ENCODE measurements at regions not wholly inside any gene's neighbourhood (a gene's known extent, or its start where the extent isn't known, plus 50 kb on each side); places are given as distances from the start of the nearest gene placed in this dataset.

DNA sequence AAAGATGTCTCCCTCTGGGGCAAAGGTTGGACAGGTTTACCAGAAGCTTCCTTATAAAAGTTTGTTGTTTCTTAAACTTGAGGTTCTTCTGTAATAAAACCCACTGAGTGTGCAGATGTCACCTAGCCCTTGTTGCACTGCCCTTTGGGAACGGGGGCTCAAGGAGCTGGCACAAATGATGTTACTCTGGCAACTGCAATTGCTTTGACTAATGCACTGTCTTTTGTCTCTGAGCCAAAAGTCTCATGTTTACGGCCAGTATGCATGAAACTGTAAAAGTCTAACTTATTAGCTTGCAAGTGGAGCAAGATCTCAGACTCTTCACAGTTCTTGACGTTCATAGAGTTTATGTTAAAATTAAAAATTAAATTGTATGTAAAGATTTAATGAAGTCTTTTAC is 655.7 kb downstream of the EPHA7 start:
- TF ChIP-seq, protein P1, sequence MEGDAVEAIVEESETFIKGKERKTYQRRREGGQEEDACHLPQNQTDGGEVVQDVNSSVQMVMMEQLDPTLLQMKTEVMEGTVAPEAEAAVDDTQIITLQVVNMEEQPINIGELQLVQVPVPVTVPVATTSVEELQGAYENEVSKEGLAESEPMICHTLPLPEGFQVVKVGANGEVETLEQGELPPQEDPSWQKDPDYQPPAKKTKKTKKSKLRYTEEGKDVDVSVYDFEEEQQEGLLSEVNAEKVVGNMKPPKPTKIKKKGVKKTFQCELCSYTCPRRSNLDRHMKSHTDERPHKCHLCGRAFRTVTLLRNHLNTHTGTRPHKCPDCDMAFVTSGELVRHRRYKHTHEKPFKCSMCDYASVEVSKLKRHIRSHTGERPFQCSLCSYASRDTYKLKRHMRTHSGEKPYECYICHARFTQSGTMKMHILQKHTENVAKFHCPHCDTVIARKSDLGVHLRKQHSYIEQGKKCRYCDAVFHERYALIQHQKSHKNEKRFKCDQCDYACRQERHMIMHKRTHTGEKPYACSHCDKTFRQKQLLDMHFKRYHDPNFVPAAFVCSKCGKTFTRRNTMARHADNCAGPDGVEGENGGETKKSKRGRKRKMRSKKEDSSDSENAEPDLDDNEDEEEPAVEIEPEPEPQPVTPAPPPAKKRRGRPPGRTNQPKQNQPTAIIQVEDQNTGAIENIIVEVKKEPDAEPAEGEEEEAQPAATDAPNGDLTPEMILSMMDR (conservative IDR thresholded peaks at IDR 0.05) = no peak
- no peak for TF ChIP-seq EZH2 (IDR thresholded peaks at IDR 0.05; ENCODE audit: low read depth)
